COLO829 (cell line): ENCODE measurements at regions not wholly inside any gene's neighbourhood (a gene's known extent, or its start where the extent isn't known, plus 50 kb on each side); places are given as distances from the start of the nearest gene placed in this dataset.

Source experiments
- DNase-seq: peaks from one replicate; pipeline ENCODE4 v3.0.0; 2012; ENCODE audit warnings: low spot score

- DNase-seq = no peak
These were observed 897.2 kb upstream of the CDH2 start for GRCh38 chr18:29074147-29074546.

- peak; percentile 33 for DNase-seq
These were observed 894.9 kb upstream of the CDH2 start for GRCh38 chr18:29071869-29072268.

GRCh38 chr18:29063346-29063745 lies 886.4 kb upstream of the CDH2 start:
- DNase-seq = no peak

- DNase-seq = no peak
These were observed 886.0 kb upstream of the CDH2 start for GRCh38 chr18:29062921-29063320.

GRCh38 chr18:29060349-29060748 lies 883.4 kb upstream of the CDH2 start:
- no peak for DNase-seq

- no peak for DNase-seq
These were observed 880.8 kb upstream of the CDH2 start for GRCh38 chr18:29057703-29058102.

GRCh38 chr18:29056800-29057199 lies 879.9 kb upstream of the CDH2 start:
- DNase-seq = no peak

GRCh38 chr18:29041976-29042375 lies 865.0 kb upstream of the CDH2 start:
- DNase-seq = no peak

- DNase-seq = no peak
These were observed 857.4 kb upstream of the CDH2 start for GRCh38 chr18:29034113-29034856.

- no peak for DNase-seq
These were observed 851.6 kb upstream of the CDH2 start for GRCh38 chr18:29028560-29028959.

GRCh38 chr18:29018976-29019375 lies 842.0 kb upstream of the CDH2 start:
- no peak for DNase-seq

GRCh38 chr18:29012883-29013465 lies 836.0 kb upstream of the CDH2 start:
- DNase-seq = no peak

- no peak for DNase-seq
These were observed 835.4 kb upstream of the CDH2 start for GRCh38 chr18:29012364-29012763.

- DNase-seq = no peak
These were observed 832.4 kb upstream of the CDH2 start for GRCh38 chr18:29009250-29009803.

- DNase-seq = no peak
These were observed 831.9 kb upstream of the CDH2 start for GRCh38 chr18:29008809-29009208.

- DNase-seq = no peak
These were observed 831.2 kb upstream of the CDH2 start for GRCh38 chr18:29007986-29008654.

- DNase-seq = no peak
These were observed 828.0 kb upstream of the CDH2 start for GRCh38 chr18:29004921-29005320.

GRCh38 chr18:29003194-29003593 lies 826.3 kb upstream of the CDH2 start:
- DNase-seq = no peak

- no peak for DNase-seq
These were observed 825.8 kb upstream of the CDH2 start for GRCh38 chr18:29002747-29003146.

- no peak for DNase-seq
These were observed 822.8 kb upstream of the CDH2 start for GRCh38 chr18:28999726-29000125.

GRCh38 chr18:28995319-28995718 lies 818.4 kb upstream of the CDH2 start:
- DNase-seq = no peak

GRCh38 chr18:28984731-28985130 lies 807.8 kb upstream of the CDH2 start:
- DNase-seq = peak; percentile 35

- no peak for DNase-seq
These were observed 797.6 kb upstream of the CDH2 start for GRCh38 chr18:28974504-28974903.
